HUDEP-2 (cell line): ENCODE measurements at regions not wholly inside any gene's neighbourhood (a gene's known extent, or its start where the extent isn't known, plus 50 kb on each side); places are given as distances from the start of the nearest gene placed in this dataset.
"Not testable (repeated sequence)": the region's sequence is repeated elsewhere in the genome, so short reads cannot be mapped to it uniquely, and the experiment has no call there.

Source experiments
- DNase-seq, 76 experiments: peaks; one replicate each; lab custom pipeline; 2025; ENCODE audit not compliant: unreplicated experiment in 76 of 76; lab: John Stamatoyannopoulos, UW

- DNase-seq = no peak
Measured at GRCh38 chr16:82317411-82318167, 147.6 kb upstream of the MPHOSPH6 start.

- DNase-seq = no peak
Measured at GRCh38 chr16:82313754-82314153, 143.7 kb upstream of the MPHOSPH6 start.

DNA sequence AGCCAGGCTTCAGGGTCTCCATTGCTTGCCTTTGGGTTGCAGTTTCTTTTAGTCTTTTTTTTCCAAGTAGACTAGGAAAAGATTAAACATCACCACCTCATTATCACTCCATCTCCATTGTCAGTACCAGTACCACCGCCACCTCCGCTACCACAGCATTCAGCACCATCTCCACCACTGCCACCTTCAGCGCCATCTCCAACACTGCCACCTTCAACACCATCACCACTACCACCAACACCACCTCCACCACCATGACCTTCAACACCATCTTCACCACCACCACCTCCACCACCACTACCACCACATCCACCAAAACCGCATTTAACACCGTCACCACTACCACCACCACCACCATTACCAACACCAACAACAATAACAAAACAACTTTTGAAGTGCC, 141.5 kb upstream of the MPHOSPH6 start:
- no peak for DNase-seq

DNA sequence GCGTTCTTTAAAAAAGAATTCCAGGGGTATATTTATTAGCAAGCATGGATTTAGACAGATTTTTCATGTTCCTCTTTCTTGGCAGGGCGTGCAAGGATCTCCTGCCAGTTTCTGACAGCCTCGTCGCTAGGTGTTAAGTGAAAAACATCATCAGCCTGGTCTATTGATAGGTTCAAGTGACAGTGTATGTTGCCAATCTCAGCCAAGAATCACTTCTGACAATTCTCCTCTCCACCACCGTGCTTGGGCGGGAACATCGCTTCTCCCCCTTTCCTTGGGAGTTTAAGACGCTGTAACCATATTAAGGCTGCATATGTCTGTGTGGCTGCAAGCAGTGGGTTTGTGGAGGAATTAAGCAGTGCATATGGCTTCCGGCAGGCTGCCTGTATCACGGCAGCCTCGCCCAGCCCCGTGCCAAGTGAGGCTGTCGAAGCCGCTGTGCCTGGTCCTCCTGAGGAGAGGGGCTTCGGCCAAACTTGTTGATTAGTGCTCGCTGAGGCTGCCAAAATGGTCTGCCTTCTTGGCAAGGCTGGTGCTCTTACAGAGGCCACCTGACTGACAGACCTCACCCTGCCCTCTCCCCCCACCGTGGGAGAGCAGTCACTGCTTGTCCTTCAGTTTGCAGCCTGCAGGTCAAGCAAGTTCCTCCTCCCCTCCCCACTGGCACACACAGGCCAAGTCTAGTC, 132.2 kb upstream of the MPHOSPH6 start:
- DNase-seq = no peak

- no peak for DNase-seq
Measured at GRCh38 chr16:82301146-82301755, 131.2 kb upstream of the MPHOSPH6 start.

DNA sequence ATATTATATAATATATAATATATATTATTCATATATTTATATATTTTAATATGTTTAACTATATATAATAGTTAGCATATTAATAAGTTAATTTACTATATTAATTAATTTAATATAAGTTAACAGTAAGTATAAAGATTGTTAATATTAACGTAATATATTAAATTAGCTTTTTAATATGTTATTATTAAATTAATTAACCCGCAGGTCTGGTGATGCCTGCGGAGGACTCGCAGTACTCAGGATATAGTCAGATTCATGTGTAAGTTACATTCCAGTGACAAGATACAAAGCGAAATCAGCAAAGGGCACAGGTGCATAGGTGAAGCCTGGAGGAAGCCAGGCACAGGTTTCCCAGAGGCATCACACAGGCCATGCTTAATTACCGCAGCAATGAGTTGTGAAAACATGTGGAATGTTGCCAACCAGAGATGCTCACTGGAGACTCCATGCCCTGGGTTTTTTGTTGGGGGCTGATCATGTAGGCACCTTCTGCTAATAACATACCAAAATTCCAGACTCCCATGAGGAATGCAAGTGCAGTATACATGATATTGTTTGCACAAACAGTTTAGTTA, 130.4 kb upstream of the MPHOSPH6 start:
- DNase-seq = no peak

DNA sequence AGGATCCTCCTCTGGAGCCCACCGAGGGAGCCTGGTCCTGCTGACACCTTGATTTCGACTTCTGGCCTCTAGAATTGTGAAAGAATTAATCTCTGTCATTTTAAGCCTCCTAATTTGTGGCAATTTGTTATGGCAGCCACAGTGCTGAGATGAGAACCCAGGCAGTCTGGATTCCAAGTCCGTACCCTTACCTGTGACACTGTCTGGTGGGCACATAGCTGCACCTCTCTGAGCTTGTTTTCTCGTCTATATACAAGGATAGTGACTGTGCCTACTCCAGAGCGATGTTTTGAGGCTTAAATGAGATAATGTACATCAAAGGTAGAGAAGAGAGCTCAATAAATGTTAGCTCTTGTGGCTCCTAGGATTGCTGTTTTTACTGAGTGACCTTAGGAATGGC, 128.4 kb upstream of the MPHOSPH6 start:
- DNase-seq = no peak

DNA sequence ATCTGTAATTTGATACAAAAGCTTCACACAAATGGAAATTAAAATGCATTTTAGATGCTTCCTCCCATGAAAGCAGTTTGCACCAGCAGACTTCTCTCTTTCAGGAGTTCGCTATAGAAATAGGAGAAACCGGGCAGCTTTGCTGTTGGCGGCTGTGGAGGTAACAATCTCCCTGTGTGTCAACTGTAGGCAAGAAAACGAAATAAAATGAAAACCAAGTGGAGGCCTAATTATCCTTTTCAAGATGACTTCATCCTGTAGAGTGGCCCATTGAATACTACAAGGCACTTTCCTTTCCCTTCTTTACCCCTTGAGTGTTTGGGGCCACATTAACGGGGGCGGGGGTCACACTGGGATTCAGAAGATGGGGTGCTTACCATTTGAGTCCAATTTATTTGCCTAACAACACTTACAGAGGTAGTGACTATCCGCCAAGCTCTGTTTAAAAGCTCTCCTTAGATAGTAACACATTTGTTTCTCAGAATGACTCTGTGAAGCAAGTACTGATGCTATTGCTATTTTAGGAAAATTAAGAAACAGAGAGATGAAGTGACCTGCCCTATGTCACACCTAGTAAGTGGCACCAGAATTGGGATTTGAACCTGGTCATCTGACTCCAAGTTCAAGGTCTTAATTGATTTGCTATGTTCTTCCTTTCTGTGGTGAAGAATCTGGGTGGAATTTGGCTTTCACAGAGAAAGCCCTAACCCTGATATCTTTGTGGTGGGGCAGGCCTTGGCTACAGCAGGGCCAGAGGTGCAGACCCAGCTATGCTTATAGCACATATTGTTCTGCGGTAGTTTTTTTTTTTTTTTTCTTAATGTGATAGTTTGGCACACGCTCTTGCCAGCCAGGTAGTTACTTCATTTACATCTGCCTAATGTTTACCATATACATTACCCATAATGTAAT, 125.5 kb upstream of the MPHOSPH6 start:
- no peak for DNase-seq

DNA sequence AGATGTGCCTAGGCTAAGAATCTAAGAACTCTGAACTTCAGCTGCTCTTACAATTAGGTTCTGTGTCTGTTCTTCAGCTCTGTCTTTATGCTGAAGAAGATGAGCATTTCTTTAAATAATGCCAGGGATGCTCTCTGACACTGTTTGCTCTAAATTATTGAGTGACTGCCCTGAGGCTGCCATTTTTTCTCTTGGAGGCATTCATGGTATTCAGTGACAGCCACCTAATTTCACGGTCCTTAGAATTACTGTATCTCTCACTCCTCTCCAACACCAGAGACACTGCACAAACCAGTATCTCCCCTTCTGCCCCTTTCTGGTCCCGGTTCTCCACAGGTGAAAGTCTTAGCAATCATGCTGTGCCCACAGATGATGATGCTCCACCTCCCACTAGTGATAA, 123.6 kb upstream of the MPHOSPH6 start:
- DNase-seq = no peak

DNA sequence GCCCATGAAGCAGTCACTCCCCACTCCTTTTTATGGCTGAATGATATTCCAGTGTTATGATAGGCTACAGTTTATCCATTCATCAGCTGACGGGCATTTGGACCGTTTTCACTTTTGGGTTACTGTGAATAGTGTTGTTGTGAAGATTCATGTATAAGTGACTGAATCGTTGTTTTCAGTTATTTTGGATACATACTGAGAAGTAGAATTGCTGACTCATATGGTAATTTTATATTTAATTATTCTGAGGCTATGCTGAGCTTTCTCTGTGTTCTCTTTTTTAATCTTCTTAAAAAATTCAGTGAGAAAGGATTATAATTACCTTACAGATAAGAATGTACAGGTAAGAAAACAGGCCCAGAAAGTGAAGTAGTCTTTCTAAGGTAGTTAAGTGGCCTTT, 117.9 kb upstream of the MPHOSPH6 start:
- DNase-seq = no peak

DNA sequence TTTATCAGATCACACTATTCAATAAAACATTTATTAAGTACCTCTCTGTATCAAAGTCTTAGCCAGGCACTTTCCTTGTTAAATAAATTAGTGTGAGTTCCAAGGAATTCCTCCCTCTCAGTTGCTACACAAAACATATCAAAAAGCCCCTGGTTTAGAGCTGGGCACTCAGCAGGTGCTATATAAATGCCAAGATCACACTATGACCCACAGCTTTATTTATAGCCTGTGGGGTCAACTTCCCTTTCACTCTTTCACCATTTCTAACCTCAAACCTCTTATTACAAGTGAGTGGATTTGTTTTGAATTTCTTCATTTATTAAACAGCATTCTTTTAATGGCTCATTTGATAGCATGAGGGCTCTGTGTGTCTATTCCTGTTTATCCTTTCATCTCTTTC, 112.6 kb upstream of the MPHOSPH6 start:
- no peak for DNase-seq

- no peak for DNase-seq
Measured at GRCh38 chr16:82281544-82281943, 111.5 kb upstream of the MPHOSPH6 start.

DNA sequence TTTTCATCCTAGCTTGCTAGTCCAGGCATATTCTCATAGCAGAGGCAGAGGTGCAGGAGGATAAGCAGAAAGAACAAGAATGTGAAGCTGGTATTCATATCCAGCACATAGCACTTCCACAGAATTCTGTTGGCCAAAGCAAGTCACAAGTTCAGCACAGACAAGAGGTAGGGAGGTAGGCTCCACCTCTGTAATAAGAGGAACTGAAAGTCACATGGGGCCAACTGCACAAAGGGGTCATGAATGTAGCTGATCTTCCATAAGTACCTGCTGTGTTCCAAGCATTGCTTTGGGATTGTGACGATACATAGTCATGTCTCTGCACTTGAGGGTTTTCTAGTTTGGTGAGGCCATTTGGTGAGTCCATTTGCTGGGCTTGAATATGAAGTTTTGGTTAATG, 110.8 kb upstream of the MPHOSPH6 start:
- no peak for DNase-seq

DNA sequence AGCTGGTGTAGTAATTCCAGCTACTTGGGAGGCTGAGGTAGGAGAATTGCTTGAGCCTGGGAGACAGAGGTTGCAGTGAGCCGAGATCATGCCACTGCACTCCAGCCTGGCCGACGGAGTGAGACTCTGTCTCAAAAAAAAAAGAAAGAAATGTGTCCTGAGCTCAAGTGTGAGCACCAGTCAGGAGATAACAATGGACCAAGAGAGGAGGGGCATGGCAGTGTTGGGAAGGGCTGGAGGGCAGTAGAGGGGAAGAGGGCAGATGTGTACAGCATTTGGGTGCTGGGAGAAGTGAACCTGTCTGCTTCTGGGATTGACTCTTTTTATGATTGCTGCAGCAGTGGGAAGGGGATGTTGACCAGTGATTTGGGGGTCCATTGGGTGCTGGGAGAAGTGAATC, 105.3 kb upstream of the MPHOSPH6 start:
- DNase-seq = not testable (repeated sequence)

- no peak for DNase-seq
Measured at GRCh38 chr16:82271636-82272035, 101.6 kb upstream of the MPHOSPH6 start.

DNA sequence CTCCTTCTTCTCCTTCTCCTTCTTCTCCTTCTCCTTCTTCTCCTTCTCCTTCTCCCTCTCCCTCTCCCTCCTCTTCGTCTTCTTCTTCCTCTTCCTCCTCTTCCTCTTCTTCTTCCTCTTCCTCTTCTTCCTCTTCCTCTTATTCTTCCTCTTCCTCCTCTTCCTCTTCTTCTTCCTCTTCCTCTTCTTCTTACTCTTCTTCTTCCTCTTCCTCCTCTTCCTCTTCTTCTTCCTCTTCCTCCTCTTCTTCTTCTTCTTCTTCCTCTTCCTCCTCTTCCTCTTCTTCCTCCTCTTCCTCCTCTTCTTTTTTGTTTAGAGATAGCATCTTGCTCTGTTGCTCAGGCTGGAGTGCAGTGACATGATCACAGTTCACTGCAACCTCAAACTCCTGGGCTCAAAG, 97.7 kb upstream of the MPHOSPH6 start:
- DNase-seq = not testable (repeated sequence)

DNA sequence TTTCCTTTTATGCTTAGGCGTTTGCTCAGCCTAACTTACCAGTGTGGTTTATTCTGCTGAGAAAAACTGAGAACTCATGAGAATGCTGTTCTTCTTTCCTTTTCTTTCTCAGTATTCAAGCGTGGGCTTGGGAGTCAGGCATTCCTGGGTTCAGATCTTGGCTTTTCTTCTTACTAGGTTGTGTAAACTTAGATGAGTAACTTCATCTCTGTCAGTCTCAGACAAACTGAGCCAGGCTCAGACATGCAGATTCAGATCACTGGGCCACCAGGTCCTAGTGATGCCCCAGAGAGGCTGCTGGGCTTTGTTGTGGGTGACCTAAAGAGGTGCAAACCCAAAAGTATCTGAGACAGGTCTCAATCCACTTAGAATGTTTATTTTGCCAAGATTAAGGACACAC, 95.8 kb upstream of the MPHOSPH6 start:
- DNase-seq = no peak

GRCh38 chr16:82264756-82265155, 94.7 kb upstream of the MPHOSPH6 start:
- DNase-seq = no peak

DNA sequence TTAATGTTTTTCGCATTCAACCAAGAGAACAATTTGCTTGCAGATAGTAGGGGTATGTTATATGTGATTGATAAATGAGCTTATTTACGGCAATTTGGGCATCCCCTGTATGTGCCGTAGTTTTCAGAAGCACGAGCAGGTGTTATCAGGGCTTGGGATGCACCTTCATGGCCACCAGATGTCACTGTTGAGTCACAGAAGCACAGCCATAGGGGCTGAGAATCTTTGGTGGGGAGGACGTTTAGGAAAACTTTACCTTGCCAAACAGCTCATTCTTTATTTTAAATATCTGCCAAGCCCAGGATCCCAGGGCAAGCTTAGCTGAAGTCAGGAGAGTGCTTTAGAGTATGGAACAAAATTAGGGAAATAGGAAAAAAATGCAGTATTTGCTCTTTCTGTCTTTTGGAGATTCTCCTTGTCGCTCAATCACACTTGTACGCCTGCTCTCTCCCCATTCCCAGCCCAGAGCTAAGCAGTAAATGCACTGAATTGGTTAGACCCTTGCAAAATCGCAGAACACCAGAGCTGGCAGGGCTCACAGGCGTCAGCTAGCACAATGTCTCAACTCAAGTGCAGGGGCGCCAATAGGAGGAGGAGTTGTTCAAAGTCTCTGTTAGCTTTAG, 93.6 kb upstream of the MPHOSPH6 start:
- DNase-seq = peak in 38 of 76 experiments; percentile 1 to 51 (median 14)

DNA sequence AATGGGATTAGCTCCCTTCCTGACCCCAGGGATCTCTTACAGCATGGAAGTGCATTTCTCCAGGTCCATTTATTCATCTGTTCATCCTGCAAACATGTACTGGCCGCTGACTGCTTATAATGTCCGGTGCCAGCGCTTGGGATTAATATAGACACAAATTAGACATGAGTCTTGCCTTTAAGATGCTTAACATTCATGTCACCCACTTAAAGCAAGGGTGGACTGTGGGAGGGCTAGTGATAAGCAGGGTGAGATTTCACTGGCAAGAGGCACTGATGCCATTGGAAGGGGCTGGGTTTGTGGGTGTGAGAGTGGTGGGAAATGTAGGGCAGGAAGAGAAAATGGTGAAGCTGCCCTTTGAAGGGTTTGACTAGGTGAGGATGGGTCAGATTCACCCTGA, 92.2 kb upstream of the MPHOSPH6 start:
- DNase-seq = no peak
